ENCODE measurements at regions not wholly inside any gene's neighbourhood (a gene's known extent, or its start where the extent isn't known, plus 50 kb on each side); places are given as distances from the start of the nearest gene placed in this dataset.
"Not testable (repeated sequence)": the region's sequence is repeated elsewhere in the genome, so short reads cannot be mapped to it uniquely, and the experiment has no call there.

- BruUV-seq (replicated peaks) = no TSS peak
- TF ChIP-seq EZH2 (IDR thresholded peaks at IDR 0.05; ENCODE audit: borderline replicate concordance, low read depth, low read length, poor library complexity, severe bottlenecking) = no peak
- peak; percentile 62 for TF ChIP-seq CTCF (conservative IDR thresholded peaks at IDR 0.05; ENCODE audit: low read depth, low read length)
- Histone ChIP-seq H3K4me3 (ENCODE audit: low read depth, low read length, poor library complexity, severe bottlenecking) (no peak overlapping the region), H3K9me3 (ENCODE audit: low read depth, low read length, poor library complexity, severe bottlenecking) (no peaks in the 10 kb centered on the region), H3K27me3 (replicated peaks; ENCODE audit: insufficient read depth, low read depth, low read length, poor library complexity) (peaks cover 4% of the 10 kb centered on the region), H3K27ac (ENCODE audit: low read depth, low read length, poor library complexity, severe bottlenecking) (no peak overlapping the region), H3K36me3 (ENCODE audit: insufficient read depth, low read length, poor library complexity, severe bottlenecking) (no peaks in the 10 kb centered on the region), H3K4me1 (ENCODE audit: insufficient read depth, low read length, poor library complexity, severe bottlenecking) (no peaks in the 10 kb centered on the region)
- ChIA-PET POLR2A (ENCODE audit: low non-redundant PET) (no interaction called here), CTCF (no interaction called here)
- DNase-seq (ENCODE audit: low spot score) = peak; percentile 68
- intact Hi-C loops (cut with micrococcal nuclease; ENCODE audit: unreplicated experiment) = loop anchor here (2.0 to 10.0 kb wide), 2 partner anchors 238 to 1528 kb away; no protein-coding TSS in a partner anchor
Measured at GRCh38 chr5:97297063-97297703, 114.1 kb upstream of the RIOK2 start.

GRCh38 chr5:97297704-97298091 is 114.7 kb upstream of the RIOK2 start:
- no TSS peak for BruUV-seq (replicated peaks)
- Histone ChIP-seq H3K27me3 (replicated peaks; ENCODE audit: insufficient read depth, low read depth, low read length, poor library complexity) (no peaks in the 10 kb centered on the region), H3K4me3 (ENCODE audit: low read depth, low read length, poor library complexity, severe bottlenecking) (no peak overlapping the region), H3K4me1 (ENCODE audit: insufficient read depth, low read length, poor library complexity, severe bottlenecking) (no peaks in the 10 kb centered on the region), H3K36me3 (ENCODE audit: insufficient read depth, low read length, poor library complexity, severe bottlenecking) (no peaks in the 10 kb centered on the region), H3K27ac (ENCODE audit: low read depth, low read length, poor library complexity, severe bottlenecking) (no peak overlapping the region), H3K9me3 (ENCODE audit: low read depth, low read length, poor library complexity, severe bottlenecking) (no peaks in the 10 kb centered on the region)
- CTCF ChIA-PET = no interaction called here
- TF ChIP-seq EZH2 (IDR thresholded peaks at IDR 0.05; ENCODE audit: borderline replicate concordance, low read depth, low read length, poor library complexity, severe bottlenecking) (no peak), CTCF (conservative IDR thresholded peaks at IDR 0.05; ENCODE audit: low read depth, low read length) (no peak)
- no peak for DNase-seq (ENCODE audit: low spot score)
- POLR2A ChIA-PET (ENCODE audit: low non-redundant PET) = no interaction called here
- intact Hi-C loops (cut with micrococcal nuclease; ENCODE audit: unreplicated experiment) = loop anchor here (2.0 to 10.0 kb wide), 2 partner anchors 237 to 1527 kb away; no protein-coding TSS in a partner anchor

GRCh38 chr5:97301181-97301580 is 118.1 kb upstream of the RIOK2 start:
- H3K36me3 ChIP-seq (ENCODE audit: insufficient read depth, low read length, poor library complexity, severe bottlenecking); H3K9me3 ChIP-seq (ENCODE audit: low read depth, low read length, poor library complexity, severe bottlenecking); H3K4me3 ChIP-seq (ENCODE audit: low read depth, low read length, poor library complexity, severe bottlenecking); CTCF ChIA-PET; H3K27me3 ChIP-seq (replicated peaks; ENCODE audit: insufficient read depth, low read depth, low read length, poor library complexity); H3K27ac ChIP-seq (ENCODE audit: low read depth, low read length, poor library complexity, severe bottlenecking); POLR2A ChIA-PET (ENCODE audit: low non-redundant PET); BruUV-seq (replicated peaks); DNase-seq (ENCODE audit: low spot score); H3K4me1 ChIP-seq (ENCODE audit: insufficient read depth, low read length, poor library complexity, severe bottlenecking); intact Hi-C loops (cut with micrococcal nuclease; ENCODE audit: unreplicated experiment): not testable (repeated sequence)

GRCh38 chr5:97338729-97339128 is 155.7 kb upstream of the RIOK2 start:
- intact Hi-C loops (cut with micrococcal nuclease; ENCODE audit: unreplicated experiment) = no loop called here
- DNase-seq (ENCODE audit: low spot score) = no peak
- BruUV-seq (replicated peaks) = no TSS peak
- H3K27me3 ChIP-seq (replicated peaks; ENCODE audit: insufficient read depth, low read depth, low read length, poor library complexity) = no peaks in the 10 kb centered on the region
- TF ChIP-seq CTCF (conservative IDR thresholded peaks at IDR 0.05; ENCODE audit: low read depth, low read length) (no peak), EZH2 (IDR thresholded peaks at IDR 0.05; ENCODE audit: borderline replicate concordance, low read depth, low read length, poor library complexity, severe bottlenecking) (no peak)
- H3K9me3 ChIP-seq (ENCODE audit: low read depth, low read length, poor library complexity, severe bottlenecking) = no peaks in the 10 kb centered on the region
- ChIA-PET POLR2A (ENCODE audit: low non-redundant PET) (no interaction called here), CTCF (no interaction called here)
- H3K4me3 ChIP-seq (ENCODE audit: low read depth, low read length, poor library complexity, severe bottlenecking) = no peak overlapping the region
- H3K27ac ChIP-seq (ENCODE audit: low read depth, low read length, poor library complexity, severe bottlenecking) = no peak overlapping the region
- H3K36me3 ChIP-seq (ENCODE audit: insufficient read depth, low read length, poor library complexity, severe bottlenecking) = no peaks in the 10 kb centered on the region
- no peaks in the 10 kb centered on the region for H3K4me1 ChIP-seq (ENCODE audit: insufficient read depth, low read length, poor library complexity, severe bottlenecking)
